HepG2 (cell line): ENCODE measurements at regions not wholly inside any gene's neighbourhood (a gene's known extent, or its start where the extent isn't known, plus 50 kb on each side); places are given as distances from the start of the nearest gene placed in this dataset.

ENCODE experiments used
- ATAC-seq: fragments of 200-7000 bp; cut with Tn5 transposase; 3 replicates; pipeline ENCODE4 v1.9.1; 2020; ENCODE audit warnings: mild to moderate bottlenecking, moderate library complexity
- BruUV-seq: library from RNA; stranded (reverse); fragments of 400-500 nt; replicated peaks from 2 replicates; lab custom pipeline; 2021; lab: Mats Ljungman, UMichigan
- CTCF ChIA-PET: fragments of 300-600 bp; formaldehyde crosslinking; extraction: SDS; loops from one replicate; lab custom pipeline; 2021; ENCODE audit warnings: low total read pairs, inconsistent platforms, low intra/inter-chr PET ratio; lab: Yijun Ruan, JAX
- POLR2A ChIA-PET: fragments of 350-600 bp; sonication (Branson Sonifier 250); formaldehyde crosslinking; loops from one replicate; lab custom pipeline; 2020; ENCODE audit warnings: antibody characterized with exemption, inconsistent platforms; lab: Yijun Ruan, JAX
- DNase-seq: peaks from one replicate; pipeline ENCODE4 v3.0.0-alpha.2; 2015; ENCODE audit warnings: low spot score
- FAIRE-seq: peaks from 3 replicates; lab custom pipeline; 2011; peaks lifted over from hg19 to GRCh38; lab: Jason Lieb, UNC
- H2AFZ ChIP-seq: one replicate; pipeline ENCODE4 v1.6.1; 2011; ENCODE audit warnings: low read length, inconsistent platforms
- H3K27ac ChIP-seq: fragments of 300-600 bp; 3 replicates; pipeline ENCODE4 v1.8.0; 2011; ENCODE audit warnings: mixed run types, mild to moderate bottlenecking, mixed read lengths, low read length, inconsistent platforms; ENCODE audit not compliant: insufficient read depth; ENCODE audit errors: extremely low read length
- H3K27me3 ChIP-seq, 2 experiments: fragments of 200-600 bp in 1 of 2; 2 replicates in 1 of 2; 3 replicates in 1 of 2; pipeline versions ENCODE4 v1.6.0 to v1.8.0; 2011; ENCODE audit warnings: low read length in 2 of 2, mild to moderate bottlenecking in 2 of 2, moderate library complexity in 2 of 2, inconsistent platforms in 1 of 2; ENCODE audit not compliant: insufficient read depth in 2 of 2, control insufficient read depth in 1 of 2
- H3K36me3 ChIP-seq, 2 experiments: fragments of 200-600 bp in 1 of 2; replicated peaks in 1 of 2; 2 replicates in 1 of 2; 3 replicates in 1 of 2; pipeline versions ENCODE4 v1.5.1 to v1.8.0; 2011; ENCODE audit warnings: low read length in 2 of 2, inconsistent platforms in 1 of 2; ENCODE audit not compliant: insufficient read depth in 2 of 2, control insufficient read depth in 1 of 2
- H3K4me1 ChIP-seq: 2 replicates; pipeline ENCODE4 v1.5.1; 2012; ENCODE audit warnings: low read length, inconsistent platforms; ENCODE audit not compliant: insufficient read depth
- H3K4me2 ChIP-seq: 2 replicates; pipeline ENCODE4 v1.6.0; 2011; ENCODE audit warnings: low read depth, low read length, inconsistent platforms
- H3K4me3 ChIP-seq, 3 experiments: fragments of 200-600 bp in 1 of 3; sonication (generic), shearing (Covaris generic) in 1 of 3; replicated peaks in 1 of 3; 2 replicates each; pipeline ENCODE4 v1.5.1; 2011 to 2016; ENCODE audit warnings: low read length in 3 of 3, inconsistent platforms in 2 of 3, low read depth in 2 of 3, mild to moderate bottlenecking in 2 of 3, control low read depth in 1 of 3, mixed read lengths in 1 of 3; ENCODE audit not compliant: insufficient read depth in 1 of 3
- H3K79me2 ChIP-seq: one replicate; pipeline ENCODE4 v1.6.1; 2011; ENCODE audit warnings: low read length, inconsistent platforms; ENCODE audit not compliant: insufficient read depth
- H3K9ac ChIP-seq: 2 replicates; pipeline ENCODE4 v1.6.0; 2011; ENCODE audit warnings: mild to moderate bottlenecking, low read depth, low read length, inconsistent platforms; ENCODE audit not compliant: insufficient read depth
- H3K9me3 ChIP-seq: 2 replicates; pipeline ENCODE4 v1.5.1; 2012; ENCODE audit warnings: mild to moderate bottlenecking, low read length
- H4K20me1 ChIP-seq: 2 replicates; pipeline ENCODE4 v1.6.0; 2011; ENCODE audit warnings: inconsistent platforms, mild to moderate bottlenecking, low read length, moderate library complexity; ENCODE audit not compliant: insufficient read depth
- CEBPB ChIP-seq: IDR thresholded peaks from 2 replicates; pipeline ENCODE4 v1.6.1; 2011; ENCODE audit warnings: low read depth, low read length, improper control_type of control experiment, borderline replicate concordance
- PHF8 ChIP-seq: sonication (generic); formaldehyde crosslinking; IDR thresholded peaks from 2 replicates; pipeline ENCODE4 v1.5.0; 2020; ENCODE audit warnings: missing genetic modification reagents
- ZNF652 ChIP-seq: IDR thresholded peaks from 2 replicates; pipeline ENCODE4 v1.6.1; 2016; ENCODE audit warnings: low read depth, borderline replicate concordance
- WGBS: methylation state at CpG from one replicate; pipeline ENCODE4 v1.1.6; 2017; ENCODE audit warnings: low lambda C conversion rate; 5-methylcytosine and 5-hydroxymethylcytosine counted together
- in situ Hi-C: cut with HindIII; loops from 2 replicates; pipeline ENCODE4 v1.10.0; 2017; ENCODE audit warnings: low pct_unique_long_range_greater_than_20kb; ENCODE audit not compliant: extremely low pct_ligation_motif_present
- intact Hi-C: fragments of 100-400 bp; cut with micrococcal nuclease; formaldehyde crosslinking; loops from one replicate; pipeline ENCODE4 v1.10.0; 2022; ENCODE audit not compliant: unreplicated experiment
- TF ChIP-seq, protein P1 (sequence below): sonication (generic); formaldehyde crosslinking; IDR thresholded peaks from 2 replicates; pipeline ENCODE4 v1.9.0; 2021; ENCODE audit warnings: missing genetic modification reagents, mild to moderate bottlenecking, borderline replicate concordance
- TF ChIP-seq, protein P2 (sequence below): sonication (generic); formaldehyde crosslinking; IDR thresholded peaks from 2 replicates; pipeline ENCODE4 v1.4.0; 2020; ENCODE audit warnings: missing genetic modification reagents
- TF ChIP-seq, protein P3 (sequence below): sonication (generic); formaldehyde crosslinking; IDR thresholded peaks from 2 replicates; pipeline ENCODE4 v1.4.0; 2020; ENCODE audit warnings: missing genetic modification reagents, borderline replicate concordance

DNA sequence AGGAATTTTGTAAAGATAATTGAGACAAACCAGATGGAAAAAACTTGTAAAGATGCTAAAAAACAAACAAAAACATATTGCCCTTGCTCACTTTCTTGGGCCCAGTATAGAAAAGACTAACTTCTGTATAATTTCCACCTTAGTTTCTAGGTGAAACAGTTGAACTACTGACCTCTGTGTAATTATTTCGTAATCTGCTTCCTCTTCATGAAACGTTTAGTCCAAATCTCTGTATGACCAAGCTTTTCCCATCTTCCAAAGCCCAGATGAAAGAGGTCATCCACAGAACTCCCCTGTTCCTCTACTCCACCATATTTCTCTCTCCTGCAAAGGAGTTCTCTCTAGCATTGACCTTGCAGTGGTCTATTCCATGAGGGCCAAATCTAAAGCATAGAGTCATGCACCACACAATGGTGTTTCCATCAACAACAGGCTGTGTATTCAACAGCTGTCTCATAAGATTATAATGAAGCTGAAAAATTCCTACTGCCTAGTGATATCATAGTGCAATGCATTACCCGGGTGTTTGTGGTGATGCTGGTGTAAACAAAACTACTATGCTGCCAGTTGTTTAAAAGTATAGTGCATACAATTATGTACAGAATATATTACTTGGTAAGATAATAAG is 647.6 kb downstream of the TNS3 start:
- Histone ChIP-seq H3K27ac (no peak overlapping the region), H2AFZ (no peak overlapping the region), H3K79me2 (no peaks in the 10 kb centered on the region), H3K36me3 (no peaks in the 10 kb centered on the region), H3K9ac (no peak overlapping the region), H3K4me3 (no peak overlapping the region), H3K4me2 (no peak overlapping the region), H3K27me3 (no peaks in the 10 kb centered on the region), H4K20me1 (no peaks in the 10 kb centered on the region), H3K9me3 (no peaks in the 10 kb centered on the region), H3K4me1 (no peaks in the 10 kb centered on the region)
- ChIA-PET POLR2A (no interaction called here), CTCF (no interaction called here)
- in situ Hi-C loops (no loop called here), intact Hi-C loops (no loop called here)
- WGBS: 27% methylated on average over 3 of the region's 3 CpGs
- no peak for ATAC-seq
- TF ChIP-seq CEBPB (peak; percentile 18; the same call in 1 of the 2 replicates), ZNF652 (CRISPR knock-in tag) (no peak)
- TF ChIP-seq, protein P1, sequence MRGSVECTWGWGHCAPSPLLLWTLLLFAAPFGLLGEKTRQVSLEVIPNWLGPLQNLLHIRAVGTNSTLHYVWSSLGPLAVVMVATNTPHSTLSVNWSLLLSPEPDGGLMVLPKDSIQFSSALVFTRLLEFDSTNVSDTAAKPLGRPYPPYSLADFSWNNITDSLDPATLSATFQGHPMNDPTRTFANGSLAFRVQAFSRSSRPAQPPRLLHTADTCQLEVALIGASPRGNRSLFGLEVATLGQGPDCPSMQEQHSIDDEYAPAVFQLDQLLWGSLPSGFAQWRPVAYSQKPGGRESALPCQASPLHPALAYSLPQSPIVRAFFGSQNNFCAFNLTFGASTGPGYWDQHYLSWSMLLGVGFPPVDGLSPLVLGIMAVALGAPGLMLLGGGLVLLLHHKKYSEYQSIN: no peak
- TF ChIP-seq, protein P2, sequence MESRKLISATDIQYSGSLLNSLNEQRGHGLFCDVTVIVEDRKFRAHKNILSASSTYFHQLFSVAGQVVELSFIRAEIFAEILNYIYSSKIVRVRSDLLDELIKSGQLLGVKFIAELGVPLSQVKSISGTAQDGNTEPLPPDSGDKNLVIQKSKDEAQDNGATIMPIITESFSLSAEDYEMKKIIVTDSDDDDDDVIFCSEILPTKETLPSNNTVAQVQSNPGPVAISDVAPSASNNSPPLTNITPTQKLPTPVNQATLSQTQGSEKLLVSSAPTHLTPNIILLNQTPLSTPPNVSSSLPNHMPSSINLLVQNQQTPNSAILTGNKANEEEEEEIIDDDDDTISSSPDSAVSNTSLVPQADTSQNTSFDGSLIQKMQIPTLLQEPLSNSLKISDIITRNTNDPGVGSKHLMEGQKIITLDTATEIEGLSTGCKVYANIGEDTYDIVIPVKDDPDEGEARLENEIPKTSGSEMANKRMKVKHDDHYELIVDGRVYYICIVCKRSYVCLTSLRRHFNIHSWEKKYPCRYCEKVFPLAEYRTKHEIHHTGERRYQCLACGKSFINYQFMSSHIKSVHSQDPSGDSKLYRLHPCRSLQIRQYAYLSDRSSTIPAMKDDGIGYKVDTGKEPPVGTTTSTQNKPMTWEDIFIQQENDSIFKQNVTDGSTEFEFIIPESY: no peak
- no peak for FAIRE-seq
- no TSS peak for BruUV-seq
- no peak for DNase-seq

DNA sequence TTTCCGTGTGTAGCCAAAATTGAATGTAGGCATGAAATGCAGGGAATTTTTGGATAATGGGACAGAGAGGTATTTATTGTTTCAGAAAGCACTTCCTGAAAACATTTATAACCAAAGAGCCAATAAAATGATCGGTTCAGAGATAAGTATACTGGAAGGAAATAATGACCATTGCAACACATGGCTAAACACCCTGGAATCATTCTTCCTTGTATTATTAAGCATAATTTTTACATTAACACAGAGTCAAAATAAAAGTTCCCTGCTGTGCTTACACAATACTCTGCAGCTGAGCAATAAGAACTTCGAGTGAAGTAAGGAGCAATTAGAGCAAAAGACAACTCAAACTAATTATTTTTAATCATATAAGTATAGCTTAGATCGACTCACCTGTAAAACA is 648.3 kb downstream of the TNS3 start:
- no TSS peak for BruUV-seq
- 21% methylated on average over 4 of the region's 4 CpGs for WGBS
- Histone ChIP-seq H3K9ac (no peak overlapping the region), H3K79me2 (no peaks in the 10 kb centered on the region), H3K36me3 (no peaks in the 10 kb centered on the region), H3K9me3 (no peaks in the 10 kb centered on the region), H3K4me1 (no peaks in the 10 kb centered on the region), H2AFZ (no peak overlapping the region)
- CTCF ChIA-PET: no interaction called here
- FAIRE-seq: no peak
- TF ChIP-seq, protein P3, sequence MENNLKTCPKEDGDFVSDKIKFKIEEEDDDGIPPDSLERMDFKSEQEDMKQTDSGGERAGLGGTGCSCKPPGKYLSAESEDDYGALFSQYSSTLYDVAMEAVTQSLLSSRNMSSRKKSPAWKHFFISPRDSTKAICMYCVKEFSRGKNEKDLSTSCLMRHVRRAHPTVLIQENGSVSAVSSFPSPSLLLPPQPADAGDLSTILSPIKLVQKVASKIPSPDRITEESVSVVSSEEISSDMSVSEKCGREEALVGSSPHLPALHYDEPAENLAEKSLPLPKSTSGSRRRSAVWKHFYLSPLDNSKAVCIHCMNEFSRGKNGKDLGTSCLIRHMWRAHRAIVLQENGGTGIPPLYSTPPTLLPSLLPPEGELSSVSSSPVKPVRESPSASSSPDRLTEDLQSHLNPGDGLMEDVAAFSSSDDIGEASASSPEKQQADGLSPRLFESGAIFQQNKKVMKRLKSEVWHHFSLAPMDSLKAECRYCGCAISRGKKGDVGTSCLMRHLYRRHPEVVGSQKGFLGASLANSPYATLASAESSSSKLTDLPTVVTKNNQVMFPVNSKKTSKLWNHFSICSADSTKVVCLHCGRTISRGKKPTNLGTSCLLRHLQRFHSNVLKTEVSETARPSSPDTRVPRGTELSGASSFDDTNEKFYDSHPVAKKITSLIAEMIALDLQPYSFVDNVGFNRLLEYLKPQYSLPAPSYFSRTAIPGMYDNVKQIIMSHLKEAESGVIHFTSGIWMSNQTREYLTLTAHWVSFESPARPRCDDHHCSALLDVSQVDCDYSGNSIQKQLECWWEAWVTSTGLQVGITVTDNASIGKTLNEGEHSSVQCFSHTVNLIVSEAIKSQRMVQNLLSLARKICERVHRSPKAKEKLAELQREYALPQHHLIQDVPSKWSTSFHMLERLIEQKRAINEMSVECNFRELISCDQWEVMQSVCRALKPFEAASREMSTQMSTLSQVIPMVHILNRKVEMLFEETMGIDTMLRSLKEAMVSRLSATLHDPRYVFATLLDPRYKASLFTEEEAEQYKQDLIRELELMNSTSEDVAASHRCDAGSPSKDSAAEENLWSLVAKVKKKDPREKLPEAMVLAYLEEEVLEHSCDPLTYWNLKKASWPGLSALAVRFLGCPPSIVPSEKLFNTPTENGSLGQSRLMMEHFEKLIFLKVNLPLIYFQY (CRISPR knock-in tag): no peak
- TF ChIP-seq PHF8 (CRISPR knock-in tag): no peak
- TF ChIP-seq, all 625 proteins: peak for 0
- DNase-seq: no peak
- Histone ChIP-seq H3K4me3 (no peak overlapping the region), H3K27ac (no peak overlapping the region), H4K20me1 (no peaks in the 10 kb centered on the region), H3K27me3 (no peaks in the 10 kb centered on the region), H3K4me2 (no peak overlapping the region)
- POLR2A ChIA-PET: no interaction called here
- intact Hi-C loops: no loop called here
- ATAC-seq: no peak
- in situ Hi-C loops: no loop called here
